ENCODE measurements at regions not wholly inside any gene's neighbourhood (a gene's known extent, or its start where the extent isn't known, plus 50 kb on each side); places are given as distances from the start of the nearest gene placed in this dataset.

- TF ChIP-seq POLR2A (IDR thresholded peaks at IDR 0.05) (no peak), CTCF (IDR thresholded peaks at IDR 0.05) (no peak)
Observed at GRCh38 chr13:76777096-76777495, 109.1 kb downstream of the KCTD12 start.

All from body of pancreas (tissue), 4 donors.